ENCODE measurements at regions not wholly inside any gene's neighbourhood (a gene's known extent, or its start where the extent isn't known, plus 50 kb on each side); places are given as distances from the start of the nearest gene placed in this dataset.
"Not testable (repeated sequence)": the region's sequence is repeated elsewhere in the genome, so short reads cannot be mapped to it uniquely, and the experiment has no call there.

DNA sequence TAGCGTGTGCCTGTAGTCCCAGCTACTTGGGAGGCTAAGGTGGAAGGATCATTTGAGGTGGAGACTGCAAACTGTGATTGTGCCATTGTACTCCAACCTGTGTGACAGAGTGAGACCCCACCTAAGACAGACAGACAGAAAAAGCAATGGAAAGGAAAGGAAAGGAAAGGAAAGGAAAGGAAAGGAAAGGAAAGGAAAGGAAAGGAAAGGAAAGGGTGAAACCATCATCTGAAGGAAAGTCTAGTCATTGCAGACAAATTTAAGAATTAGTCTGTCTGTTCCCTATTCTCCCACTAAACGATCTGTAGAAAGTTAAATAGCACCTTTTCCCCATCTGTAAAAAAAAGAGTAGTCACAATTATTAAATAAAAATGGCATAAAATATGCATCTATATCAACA lies 91.1 kb upstream of the SKAP2 start:
- no peak for DNase-seq (ENCODE audit: low spot score)

DNA sequence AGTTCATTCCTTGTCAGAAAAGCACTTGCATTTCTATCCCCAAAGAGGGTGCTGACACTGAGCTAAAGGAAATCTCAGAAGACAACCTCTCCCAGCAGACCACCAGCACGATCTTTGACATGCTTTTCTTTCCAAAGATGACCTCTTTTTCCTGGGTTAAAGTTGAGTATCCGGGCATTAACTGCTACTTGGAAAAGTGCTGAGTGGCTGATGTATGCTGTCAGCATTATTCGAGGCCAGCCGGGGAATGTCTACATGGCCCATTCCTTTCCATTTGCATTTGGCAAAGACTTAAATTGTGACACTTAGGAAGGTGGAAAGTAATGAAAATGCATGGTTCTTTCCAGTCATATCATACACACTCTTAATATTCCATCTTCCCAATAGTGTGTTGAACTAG lies 90.6 kb upstream of the SKAP2 start:
- no peak for DNase-seq (ENCODE audit: low spot score)

DNA sequence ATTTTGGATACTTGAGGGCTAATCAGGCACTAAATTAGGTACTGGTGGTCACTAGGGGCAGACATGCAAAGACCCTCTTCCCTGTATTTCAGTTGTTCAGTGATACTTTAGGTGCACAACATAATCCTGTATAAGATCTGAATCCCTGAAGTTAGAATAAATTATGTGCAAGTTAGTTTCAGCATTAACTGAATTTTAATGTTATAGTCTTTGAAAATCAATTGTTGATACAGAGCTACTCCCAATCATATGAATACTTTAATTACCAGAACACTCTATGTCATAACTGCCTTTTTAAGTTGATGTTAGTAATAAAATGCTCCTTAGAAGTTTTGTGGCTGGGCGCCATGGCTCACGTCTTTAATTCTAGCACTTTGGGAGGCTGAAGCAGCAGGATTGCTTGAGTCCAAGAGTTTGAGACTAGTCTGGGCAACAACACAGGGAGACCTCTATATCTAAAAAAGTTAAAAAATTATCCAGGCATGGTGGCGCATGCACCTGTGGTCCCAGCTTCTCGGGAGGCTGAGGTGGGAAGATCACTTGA lies 87.1 kb upstream of the SKAP2 start:
- no peak for DNase-seq (ENCODE audit: low spot score)

DNA sequence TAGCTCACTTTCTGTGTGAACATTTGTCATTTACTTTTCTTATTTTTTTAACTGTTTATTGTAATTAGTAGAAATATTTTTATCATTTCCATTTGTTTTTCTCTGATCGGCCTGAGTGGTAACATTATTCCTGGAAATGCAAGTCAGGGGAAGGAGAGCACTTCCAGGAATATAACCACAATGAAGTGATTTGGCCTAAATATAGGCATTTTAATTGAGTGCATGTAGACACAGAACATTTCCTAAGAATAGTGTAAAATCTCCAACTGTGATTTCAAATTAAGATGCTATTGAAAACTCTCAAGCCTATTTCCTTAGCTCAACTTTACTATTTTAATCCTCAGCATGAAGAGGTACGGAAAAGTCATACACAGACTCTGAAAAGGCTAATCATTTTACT lies 86.5 kb upstream of the SKAP2 start:
- DNase-seq (ENCODE audit: low spot score) = no peak

DNA sequence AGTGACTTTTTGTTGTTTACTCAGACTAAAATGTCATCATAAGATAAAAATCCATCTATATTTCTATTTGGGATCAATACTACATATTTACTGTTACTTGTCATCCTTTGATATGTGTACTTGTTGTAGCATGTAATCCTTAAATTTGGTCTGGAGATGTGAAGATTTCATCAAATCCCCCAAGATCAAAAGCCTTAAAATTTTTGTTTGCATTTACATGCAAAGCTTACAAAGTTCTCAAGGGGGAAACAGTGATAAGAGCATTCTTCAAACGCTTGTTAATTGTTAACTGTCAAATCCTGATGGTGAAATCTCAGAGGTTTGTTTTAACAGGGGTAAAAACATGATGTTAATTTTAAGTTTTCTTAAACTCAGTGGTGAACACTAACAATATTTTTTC lies 84.9 kb upstream of the SKAP2 start:
- DNase-seq (ENCODE audit: low spot score) = no peak

DNA sequence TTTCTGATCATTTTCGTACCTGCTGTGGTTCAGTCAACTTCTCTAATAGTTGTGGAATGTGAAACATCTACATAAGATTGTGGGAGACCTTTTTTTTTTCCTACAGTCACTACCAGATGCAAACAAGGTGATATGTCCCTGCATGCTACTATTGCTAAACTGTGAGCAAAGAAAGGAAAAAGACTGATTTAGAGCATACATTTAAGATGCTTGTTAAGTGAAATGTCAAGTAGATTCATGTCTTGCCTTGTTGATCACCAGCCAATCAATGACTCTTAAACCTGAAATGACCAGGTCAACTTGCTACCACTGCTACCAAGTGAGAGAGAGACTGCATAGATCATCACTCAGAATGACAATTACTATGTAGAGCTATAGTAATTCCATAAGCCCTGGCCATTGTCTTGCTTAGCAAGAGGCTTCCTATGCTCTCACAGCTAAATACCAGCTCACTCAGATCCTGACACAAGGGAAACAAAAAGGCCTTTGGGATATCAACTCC lies 84.3 kb upstream of the SKAP2 start:
- no peak for DNase-seq (ENCODE audit: low spot score)

DNA sequence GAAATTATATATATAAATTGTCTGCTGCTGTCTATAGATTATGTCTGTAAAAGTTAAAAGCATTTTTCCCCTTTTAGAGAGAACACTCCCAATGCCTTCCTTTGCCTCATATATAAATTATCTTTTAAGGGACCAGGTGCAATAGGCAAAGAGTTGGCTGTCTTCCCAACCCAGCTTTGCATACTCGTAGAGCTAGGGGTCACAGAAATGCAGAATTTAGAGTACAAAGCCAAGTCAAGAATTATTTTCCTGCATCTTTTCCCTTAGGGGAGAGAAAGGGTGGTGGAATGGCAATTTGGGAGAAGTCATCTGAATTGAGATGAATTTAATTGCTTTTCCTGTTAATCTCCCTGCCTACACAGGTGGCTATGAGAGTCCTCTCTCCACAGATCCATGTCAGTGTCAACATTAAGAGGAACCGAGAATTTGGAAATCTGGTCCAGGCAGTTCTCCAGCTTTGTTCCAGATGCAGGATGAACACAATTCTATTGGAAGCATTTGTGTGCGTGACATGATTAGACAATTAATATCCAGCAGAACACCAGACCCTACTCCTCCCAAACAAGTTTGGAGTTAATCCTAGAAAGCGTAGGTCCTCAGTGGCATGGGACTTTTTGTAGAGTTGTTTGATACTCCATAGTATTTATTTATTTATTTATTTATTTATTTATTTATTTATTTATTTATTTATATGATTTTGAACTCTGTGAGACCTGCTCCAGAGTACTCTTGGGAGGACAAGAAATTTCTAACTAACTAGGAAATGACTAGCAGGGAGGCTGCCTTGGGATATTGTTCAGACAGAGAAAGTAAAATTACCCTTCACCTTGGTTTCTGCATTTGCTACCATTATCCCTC lies 80.3 kb upstream of the SKAP2 start:
- DNase-seq (ENCODE audit: low spot score) = no peak

DNA sequence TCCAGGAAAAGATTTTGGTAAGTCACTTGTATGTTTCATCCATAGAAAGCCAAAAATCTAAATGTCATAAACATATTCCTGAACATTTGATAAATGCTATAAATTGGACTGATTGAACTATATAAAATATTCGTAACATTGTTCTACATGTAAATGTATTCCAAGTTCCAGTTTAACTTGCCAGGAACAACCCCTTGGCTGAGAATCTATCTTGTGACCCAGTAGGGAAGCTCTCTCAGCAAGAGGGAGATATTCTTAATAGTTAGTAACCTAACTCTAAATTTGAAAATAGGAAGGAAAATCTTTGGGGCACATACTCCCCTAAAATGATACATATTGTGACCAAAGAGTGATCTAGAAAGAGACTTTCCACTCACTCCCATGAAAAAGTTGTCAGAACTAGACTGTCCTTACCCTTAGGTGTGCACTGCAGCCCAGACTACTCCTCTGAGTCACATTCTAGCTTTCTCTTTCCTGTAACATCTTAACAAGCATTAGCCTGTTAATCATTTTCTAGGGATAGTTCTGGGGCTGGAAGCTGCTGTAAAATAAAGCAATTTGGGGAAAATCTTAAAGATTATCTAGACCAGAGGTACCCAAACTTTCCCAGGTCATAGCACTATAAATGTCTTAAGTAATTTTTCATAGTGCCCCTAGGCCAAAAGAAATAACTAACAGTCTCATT lies 73.7 kb upstream of the SKAP2 start:
- DNase-seq (ENCODE audit: low spot score) = no peak

DNA sequence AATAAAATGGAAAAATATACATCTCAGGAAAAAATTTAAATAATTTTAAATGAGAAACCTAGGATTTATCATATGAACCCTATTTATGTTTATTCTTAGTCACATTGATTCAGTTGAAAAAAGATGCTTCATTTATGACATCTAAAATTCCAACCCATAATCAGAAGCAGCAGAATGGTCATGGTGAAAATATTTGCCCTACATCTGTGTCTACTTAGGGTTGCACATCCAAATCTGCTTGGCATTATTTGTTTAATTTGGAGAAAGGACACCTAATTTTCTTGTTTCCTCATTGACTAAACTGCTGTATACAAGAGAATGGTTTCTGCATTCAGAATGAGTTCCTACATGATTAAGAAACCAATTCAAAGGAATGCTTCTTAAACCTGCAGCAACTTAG lies 72.9 kb upstream of the SKAP2 start:
- DNase-seq (ENCODE audit: low spot score) = no peak

DNA sequence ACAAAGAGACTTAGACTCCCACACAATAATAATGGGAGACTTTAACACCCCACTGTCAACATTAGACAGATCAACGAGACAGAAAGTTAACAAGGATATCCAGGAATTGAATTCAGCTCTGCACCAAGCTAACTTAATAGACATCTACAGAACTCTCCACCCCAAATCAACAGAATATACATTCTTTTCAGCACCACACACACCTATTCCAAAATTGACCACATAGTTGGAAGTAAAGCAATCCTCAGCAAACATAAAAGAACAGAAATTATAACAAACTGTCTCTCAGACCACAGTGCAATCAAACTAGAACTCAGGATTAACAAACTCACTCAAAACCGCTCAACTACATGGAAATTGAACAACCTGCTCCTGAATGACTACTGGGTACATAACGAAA lies 68.2 kb upstream of the SKAP2 start:
- not testable (repeated sequence) for DNase-seq (ENCODE audit: low spot score)

DNA sequence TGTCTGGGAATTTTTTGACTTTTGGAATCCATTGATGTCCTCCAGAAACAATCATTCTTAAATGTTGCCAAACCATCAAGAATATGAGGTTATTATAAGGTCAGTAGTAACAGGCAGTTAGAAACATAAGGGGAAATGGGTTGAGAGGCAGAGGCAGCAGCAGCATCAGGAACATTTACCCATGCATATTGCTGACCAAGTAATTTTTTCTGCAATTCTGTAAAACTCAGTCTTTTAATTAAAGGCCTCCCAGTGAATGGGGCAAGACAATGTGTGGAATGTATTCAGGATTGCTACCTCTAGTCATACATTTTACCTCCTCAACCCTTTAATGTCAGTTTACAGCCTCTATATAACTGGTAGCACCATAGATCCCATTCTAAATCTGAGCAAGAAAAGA lies 66.5 kb upstream of the SKAP2 start:
- DNase-seq (ENCODE audit: low spot score) = no peak

DNA sequence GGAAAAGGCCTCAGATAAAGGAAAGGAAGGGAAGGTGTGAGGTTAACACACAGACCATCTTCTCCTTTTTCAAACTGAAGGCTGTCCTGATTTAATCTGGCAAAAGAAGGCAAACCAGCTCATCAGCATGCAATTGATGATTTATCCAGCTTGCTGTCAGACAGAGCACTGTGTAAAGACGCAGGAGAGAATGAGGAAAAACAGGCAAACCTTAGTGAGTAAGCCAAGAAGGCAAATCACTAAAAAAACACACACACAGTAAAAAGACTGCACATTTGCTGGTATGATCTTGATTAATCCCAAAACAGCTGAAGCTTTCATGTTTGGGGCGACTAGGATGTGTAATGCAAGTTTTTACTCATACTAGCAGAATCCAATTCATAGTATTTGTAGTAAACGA lies 65.8 kb upstream of the SKAP2 start:
- no peak for DNase-seq (ENCODE audit: low spot score)

DNA sequence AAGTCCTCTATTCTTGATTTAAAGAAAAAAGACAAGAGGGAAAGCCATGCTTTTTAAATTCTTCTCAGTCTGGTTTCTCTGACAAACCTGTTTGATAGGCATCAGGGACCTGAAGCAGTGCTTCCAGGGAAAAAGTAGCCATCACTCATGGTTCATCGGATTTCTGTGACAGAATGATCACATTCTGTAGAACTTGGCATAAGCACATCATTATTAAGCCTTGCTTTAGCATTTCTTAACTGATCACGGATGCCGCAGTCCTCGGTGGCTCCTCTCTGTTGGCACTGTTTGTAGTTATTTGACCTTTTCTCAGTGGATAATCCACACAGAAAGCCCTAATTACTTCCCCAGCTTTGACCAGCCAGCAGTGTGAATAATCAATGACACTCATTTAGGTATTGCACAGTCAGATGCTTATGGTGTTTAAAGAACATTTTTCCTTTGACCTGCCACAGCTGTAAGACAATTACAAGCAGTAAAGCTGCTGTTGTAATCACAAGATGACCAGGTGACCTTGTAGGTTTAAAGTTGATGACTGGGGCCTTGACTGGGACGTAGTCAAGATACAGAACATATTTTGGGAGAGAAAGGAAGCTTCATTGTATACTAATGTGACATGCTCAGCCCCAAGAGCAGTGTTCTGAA lies 64.4 kb upstream of the SKAP2 start:
- DNase-seq (ENCODE audit: low spot score) = no peak

DNA sequence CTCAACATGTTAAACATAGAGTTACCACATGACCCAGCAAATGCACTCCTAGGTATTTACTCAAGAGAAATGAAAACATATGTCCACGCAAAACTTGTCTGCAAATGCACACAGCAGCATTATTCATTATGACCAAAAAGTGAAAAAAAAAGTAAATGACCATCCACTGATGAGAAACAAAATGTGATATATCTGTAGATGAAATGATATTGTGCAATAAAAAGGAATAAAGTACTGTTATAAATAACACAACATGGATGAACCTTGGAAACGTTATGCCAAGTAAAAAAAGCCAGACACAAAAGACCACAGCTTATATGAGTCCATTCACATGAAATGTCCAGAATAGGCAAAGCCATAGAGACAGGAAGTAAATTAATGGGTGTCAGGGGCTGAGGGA lies 61.4 kb upstream of the SKAP2 start:
- no peak for DNase-seq (ENCODE audit: low spot score)

DNA sequence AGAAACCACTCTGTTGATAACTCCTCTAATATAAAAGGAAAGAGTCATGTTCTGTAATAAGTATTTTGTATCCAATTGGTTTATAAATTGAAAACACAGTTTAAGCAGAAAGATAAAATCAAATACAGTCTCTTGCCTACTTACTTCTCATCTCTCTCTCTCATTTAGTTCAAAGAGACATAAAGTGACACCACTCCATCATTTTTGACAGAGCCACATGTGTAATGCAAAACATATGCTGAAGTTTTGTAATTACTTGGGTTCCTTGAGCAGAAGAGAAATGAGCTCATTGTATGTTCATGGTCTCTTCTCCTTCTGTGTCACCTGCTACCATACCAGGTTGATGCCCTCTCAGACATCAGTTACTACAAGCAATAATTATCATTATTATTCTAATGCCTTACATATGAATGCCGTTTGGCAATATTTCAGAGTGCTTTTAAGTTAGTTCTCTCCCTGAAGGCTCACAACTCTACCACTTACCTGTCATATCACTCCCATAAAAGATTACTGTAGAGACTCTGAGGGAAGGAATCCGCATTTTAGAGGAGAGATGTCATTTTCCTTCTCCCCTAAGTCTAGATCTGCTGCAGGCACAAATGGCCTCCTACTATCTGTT lies 59.9 kb upstream of the SKAP2 start:
- DNase-seq (ENCODE audit: low spot score) = no peak

DNA sequence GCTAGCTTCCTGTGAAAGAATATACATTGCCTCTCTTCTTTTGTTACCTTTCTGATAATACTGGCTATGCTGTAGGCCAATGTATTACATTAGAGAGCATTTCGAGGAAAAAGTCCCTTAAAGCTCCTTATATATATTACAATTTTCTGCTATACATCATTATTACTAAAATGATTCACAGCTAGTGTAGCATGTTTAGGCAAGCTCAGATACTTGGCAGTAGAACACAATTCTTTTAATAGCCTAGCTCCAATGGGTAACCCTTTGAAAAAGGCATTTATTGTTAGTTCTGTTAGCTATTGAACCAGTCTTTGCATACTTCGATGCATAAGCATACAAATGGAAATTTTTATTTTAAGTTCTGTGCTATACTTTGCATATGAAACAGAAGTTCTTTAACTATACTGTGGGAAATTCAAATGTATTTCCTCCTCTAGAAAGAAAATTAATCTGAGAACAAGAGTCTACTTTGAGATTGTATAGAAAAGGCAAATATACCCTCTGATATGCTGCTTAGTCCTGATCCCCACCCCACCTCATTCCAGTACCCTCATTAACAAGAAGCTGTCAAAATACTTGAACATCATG lies 55.6 kb upstream of the SKAP2 start:
- no peak for DNase-seq (ENCODE audit: low spot score)

DNA sequence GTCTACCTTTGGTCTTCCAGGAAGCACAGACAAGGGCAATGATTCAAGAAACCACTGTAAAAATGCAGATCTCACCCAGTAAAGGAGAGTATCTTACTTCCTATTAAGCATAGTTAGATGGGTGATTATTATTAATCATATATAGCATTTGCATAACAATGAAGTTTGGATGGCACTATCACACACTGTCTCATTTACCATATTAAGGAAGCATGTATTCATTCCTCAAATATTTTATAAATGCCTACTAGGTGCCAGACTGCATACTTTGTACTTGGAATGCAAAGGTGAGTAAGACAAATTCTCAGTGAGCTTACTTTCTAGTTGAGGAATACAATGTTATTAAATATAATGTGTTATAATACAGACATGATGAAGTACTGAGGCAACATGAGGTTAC lies 53.9 kb upstream of the SKAP2 start:
- no peak for DNase-seq (ENCODE audit: low spot score)

DNA sequence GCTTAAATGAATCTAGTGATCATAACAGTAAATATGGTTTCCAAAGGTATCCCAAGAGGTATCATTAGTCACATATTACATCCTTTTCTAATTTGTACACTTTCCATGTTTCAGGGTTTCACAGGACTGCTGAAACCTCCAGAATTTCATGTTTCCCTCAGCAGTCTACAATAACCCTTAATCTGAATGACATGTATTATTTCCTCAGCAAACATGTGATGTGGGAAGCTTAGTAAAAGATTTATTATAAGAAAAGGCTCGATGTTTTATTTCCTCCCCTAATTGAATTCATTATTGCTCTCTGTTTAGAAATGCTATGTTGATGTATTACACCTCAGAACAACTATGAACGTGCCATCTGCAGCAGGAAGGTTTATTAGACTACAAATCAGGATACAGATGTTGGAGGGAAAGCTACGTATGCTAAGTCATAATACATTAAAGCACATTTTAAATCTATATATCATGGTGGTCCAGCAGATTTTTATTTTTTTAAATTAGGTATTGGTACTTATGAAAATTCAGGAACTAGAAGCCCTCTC lies 52.5 kb upstream of the SKAP2 start:
- DNase-seq (ENCODE audit: low spot score) = no peak

DNA sequence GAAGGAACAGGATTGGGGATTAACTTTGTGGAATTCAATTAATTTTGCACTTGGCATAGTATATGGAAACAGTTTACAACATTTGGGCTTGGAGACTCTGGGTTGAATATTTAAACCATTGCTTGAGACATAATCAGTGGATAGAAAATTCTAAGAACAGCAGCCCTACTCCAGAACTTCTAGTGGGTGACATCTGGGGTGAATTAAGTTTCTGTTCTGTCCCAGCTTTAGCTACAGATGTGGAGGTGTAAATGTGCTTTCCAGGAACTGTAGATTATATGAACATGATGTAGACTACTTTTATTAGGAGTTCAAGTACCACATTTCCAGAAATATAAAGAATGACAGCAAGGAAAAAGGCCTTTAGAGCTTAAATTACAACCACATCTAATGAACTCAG lies 51.9 kb upstream of the SKAP2 start:
- DNase-seq (ENCODE audit: low spot score) = no peak
